Brain microvascular endothelial cell (primary cell): ENCODE measurements at regions not wholly inside any gene's neighbourhood (a gene's known extent, or its start where the extent isn't known, plus 50 kb on each side); places are given as distances from the start of the nearest gene placed in this dataset.
A peak's percentile ranks its signal among the peaks of the same experiment; 100 is the strongest.

Experiments
- DNase-seq: peaks from one replicate; pipeline ENCODE4 v3.0.0-alpha.2; 2020
- H3K27ac ChIP-seq: fragments of 250-450 bp; sonication (Bioruptor Pico); 2 replicates; pipeline ENCODE4 v1.5.1; 2020; ENCODE audit warnings: mild to moderate bottlenecking, moderate library complexity
- H3K27me3 ChIP-seq: fragments of 250-450 bp; sonication (Bioruptor Pico); replicated peaks from 2 replicates; pipeline ENCODE4 v1.5.1; 2020; ENCODE audit warnings: mild to moderate bottlenecking
- H3K36me3 ChIP-seq: fragments of 250-450 bp; sonication (Bioruptor Pico); replicated peaks from 2 replicates; pipeline ENCODE4 v1.5.1; 2020; ENCODE audit warnings: mild to moderate bottlenecking
- H3K4me3 ChIP-seq: 2 replicates; pipeline ENCODE4 v1.5.1; 2011; ENCODE audit warnings: low read depth, mild to moderate bottlenecking, control low read depth, low read length, moderate library complexity
- CTCF ChIP-seq: IDR thresholded peaks from 2 replicates; pipeline ENCODE4 v1.5.1; 2011; ENCODE audit warnings: low read depth, mild to moderate bottlenecking, moderate library complexity, low read length, control low read depth, inconsistent platforms; ENCODE audit errors: missing control alignments
- in situ Hi-C: cut with HindIII; loops from 2 replicates; pipeline ENCODE4 v1.10.0; 2017; ENCODE audit warnings: low sequenced_read_pairs, low pct_ligation_motif_present

- no peak for DNase-seq
- Histone ChIP-seq H3K27me3 (no peaks in the 10 kb centered on the region), H3K27ac (no peak overlapping the region), H3K4me3 (no peak overlapping the region), H3K36me3 (no peaks in the 10 kb centered on the region)
- TF ChIP-seq CTCF: no peak
- in situ Hi-C loops: no loop called here
Observed at GRCh38 chr11:95432714-95433503, 201.9 kb upstream of the SESN3 start.

- Histone ChIP-seq H3K27ac (no peak overlapping the region), H3K36me3 (no peaks in the 10 kb centered on the region), H3K4me3 (no peak overlapping the region), H3K27me3 (no peaks in the 10 kb centered on the region)
- in situ Hi-C loops: no loop called here
- no peak for TF ChIP-seq CTCF
- DNase-seq: no peak
Observed at GRCh38 chr11:95429376-95429907, 198.4 kb upstream of the SESN3 start.

- DNase-seq: no peak
- Histone ChIP-seq H3K27ac (no peak overlapping the region), H3K27me3 (no peaks in the 10 kb centered on the region), H3K36me3 (no peaks in the 10 kb centered on the region), H3K4me3 (no peak overlapping the region)
- in situ Hi-C loops: no loop called here
- no peak for TF ChIP-seq CTCF
Observed at GRCh38 chr11:95426823-95427462, 195.9 kb upstream of the SESN3 start.

GRCh38 chr11:95419915-95420314 lies 188.9 kb upstream of the SESN3 start:
- in situ Hi-C loops: no loop called here
- H3K4me3 ChIP-seq: no peak overlapping the region

GRCh38 chr11:95418916-95419315 lies 187.9 kb upstream of the SESN3 start:
- no peak overlapping the region for H3K27ac ChIP-seq
- in situ Hi-C loops: no loop called here
- no peak for DNase-seq
- no peaks in the 10 kb centered on the region for H3K27me3 ChIP-seq
- no peak for TF ChIP-seq CTCF
- no peaks in the 10 kb centered on the region for H3K36me3 ChIP-seq
- H3K4me3 ChIP-seq: no peak overlapping the region

More at GRCh38 chr11:95419915-95420314, 188.9 kb upstream of the SESN3 start:
- TF ChIP-seq CTCF: no peak
- no peaks in the 10 kb centered on the region for H3K36me3 ChIP-seq
- no peak overlapping the region for H3K27ac ChIP-seq
- H3K27me3 ChIP-seq: no peaks in the 10 kb centered on the region
- DNase-seq: peak; percentile 77
